B cell (primary cell): ENCODE measurements at regions not wholly inside any gene's neighbourhood (a gene's known extent, or its start where the extent isn't known, plus 50 kb on each side); places are given as distances from the start of the nearest gene placed in this dataset.
"Not testable (repeated sequence)": the region's sequence is repeated elsewhere in the genome, so short reads cannot be mapped to it uniquely, and the experiment has no call there.

Experiments
- ATAC-seq: fragments of 200-7000 bp; cut with Tn5 transposase; one replicate; pipeline ENCODE4 v1.10.0; 2021; ENCODE audit warnings: low read depth, mild to moderate bottlenecking, moderate number of reproducible peaks, moderate library complexity
- CTCF ChIA-PET: fragments of 350-600 bp; sonication (Branson Sonifier 250); formaldehyde crosslinking; loops from one replicate; lab custom pipeline; 2021; ENCODE audit warnings: antibody characterized with exemption, inconsistent platforms; lab: Charles Lee
- POLR2A ChIA-PET: fragments of 350-600 bp; sonication (Branson Sonifier 250); formaldehyde crosslinking; loops from one replicate; lab custom pipeline; 2021; ENCODE audit warnings: antibody characterized with exemption; lab: Charles Lee
- DNase-seq: peaks from one replicate; pipeline ENCODE4 v3.0.0; 2013
- H2AFZ ChIP-seq: 2 replicates; pipeline ENCODE4 v1.6.1; 2012; ENCODE audit warnings: mild to moderate bottlenecking, low read depth, low read length; ENCODE audit not compliant: insufficient read depth, poor library complexity, severe bottlenecking
- H3K27ac ChIP-seq, 2 donors: 1 replicate in 1 of 2; 2 replicates in 1 of 2; pipeline ENCODE4 v1.5.1; 2012 to 2013; ENCODE audit warnings: low read length in 2 of 2, mild to moderate bottlenecking in 2 of 2, moderate library complexity in 1 of 2
- H3K27me3 ChIP-seq, 4 experiments: fragments of 200-600 bp in 1 of 4; sonication (generic) in 1 of 4; replicated peaks in 1 of 4; 1 replicate in 2 of 4; 2 replicates in 2 of 4; pipeline versions ENCODE4 v1.6.1 to v1.7.0; 2013 to 2016; ENCODE audit warnings: low read length in 3 of 4, mild to moderate bottlenecking in 2 of 4, mixed read lengths in 1 of 4, moderate library complexity in 1 of 4; ENCODE audit not compliant: insufficient read depth in 4 of 4, control insufficient read depth in 3 of 4; ENCODE audit errors: control extremely low read depth in 1 of 4
- H3K36me3 ChIP-seq, 2 experiments: replicated peaks in 1 of 2; 1 replicate in 1 of 2; 2 replicates in 1 of 2; pipeline versions ENCODE4 v1.6.1 to v1.7.1; 2013; ENCODE audit warnings: low read length in 1 of 2; ENCODE audit not compliant: insufficient read depth in 2 of 2, control insufficient read depth in 1 of 2; ENCODE audit errors: control extremely low read depth in 1 of 2, extremely low read depth in 1 of 2
- H3K4me1 ChIP-seq, 2 donors: fragments of 200-600 bp in 1 of 2; sonication (generic) in 1 of 2; 1 replicate in 1 of 2; 2 replicates in 1 of 2; pipeline versions ENCODE4 v1.5.1 to v1.6.1; 2013 to 2017; ENCODE audit warnings: low read length in 2 of 2; ENCODE audit not compliant: control insufficient read depth in 2 of 2, insufficient read depth in 2 of 2
- H3K4me2 ChIP-seq: replicated peaks from 2 replicates; pipeline ENCODE3; 2012; ENCODE audit warnings: mild to moderate bottlenecking, low read depth, low read length; ENCODE audit not compliant: poor library complexity, severe bottlenecking
- H3K4me3 ChIP-seq, 5 experiments: fragments of 200-600 bp in 1 of 5; sonication (generic) in 1 of 5; 1 replicate in 3 of 5; 2 replicates in 2 of 5; pipeline versions ENCODE4 v1.5.1 to v1.7.0; 2011 to 2016; ENCODE audit warnings: low read length in 4 of 5, mild to moderate bottlenecking in 4 of 5, low read depth in 2 of 5, control low read depth in 1 of 5, moderate library complexity in 1 of 5; ENCODE audit not compliant: insufficient read depth in 1 of 5; ENCODE audit errors: control extremely low read depth in 1 of 5, extremely low read depth in 1 of 5
- H3K79me2 ChIP-seq: fragments of 200-600 bp; sonication (generic); one replicate; pipeline ENCODE4 v1.6.0; 2016; ENCODE audit warnings: low read length; ENCODE audit not compliant: control insufficient read depth, insufficient read depth
- H3K9ac ChIP-seq: fragments of 200-600 bp; sonication (generic); 2 replicates; pipeline ENCODE4 v1.6.1; 2017; ENCODE audit warnings: mild to moderate bottlenecking, low read length, moderate library complexity
- H3K9me3 ChIP-seq, 3 donors: one replicate each; pipeline versions ENCODE4 v1.6.1 to v1.7.1; 2013; ENCODE audit warnings: low read length in 2 of 3; ENCODE audit not compliant: control insufficient read depth in 2 of 3, insufficient read depth in 1 of 3; ENCODE audit errors: control extremely low read depth in 1 of 3
- H4K20me1 ChIP-seq: 2 replicates; pipeline ENCODE4 v1.6.0; 2012; ENCODE audit warnings: mild to moderate bottlenecking, low read length; ENCODE audit not compliant: insufficient read depth, control insufficient read depth, poor library complexity, severe bottlenecking
- H3K27ac Mint-ChIP-seq: one replicate; pipeline ENCODE4 v1.8.0; 2021; ENCODE audit warnings: mixed read lengths
- H3K27me3 Mint-ChIP-seq: one replicate; pipeline ENCODE4 v1.8.0; 2021; ENCODE audit warnings: mixed read lengths
- H3K4me1 Mint-ChIP-seq: one replicate; pipeline ENCODE4 v1.8.0; 2021; ENCODE audit warnings: mixed read lengths
- H3K4me3 Mint-ChIP-seq: one replicate; pipeline ENCODE4 v1.8.0; 2021; ENCODE audit warnings: mixed read lengths
- H3K9me3 Mint-ChIP-seq: one replicate; pipeline ENCODE4 v1.8.0; 2022; ENCODE audit warnings: mixed read lengths; ENCODE audit not compliant: insufficient read depth
- CTCF ChIP-seq: fragments of 200-600 bp; IDR thresholded peaks from one replicate; pipeline ENCODE4 v1.8.0; 2022; ENCODE audit warnings: antibody characterized with exemption, mild to moderate bottlenecking
- EZH2 ChIP-seq: IDR thresholded peaks from 2 replicates; pipeline ENCODE4 v1.6.1; 2012; ENCODE audit warnings: borderline replicate concordance, low read depth, mild to moderate bottlenecking, moderate library complexity, low read length; ENCODE audit not compliant: insufficient read depth, poor library complexity, severe bottlenecking
- WGBS: methylation state at CpG from one replicate; pipeline ENCODE4 v1.1.5; 2013; ENCODE audit warnings: missing lambda C conversion rate; ENCODE audit not compliant: insufficient coverage; 5-methylcytosine and 5-hydroxymethylcytosine counted together
- intact Hi-C: fragments of 100-400 bp; cut with micrococcal nuclease; formaldehyde crosslinking; loops from one replicate; pipeline ENCODE4 v1.10.0; 2022

GRCh38 chr13:109271061-109271460 lies 515.3 kb downstream of the IRS2 start:
- no peak overlapping the region for H3K4me3 ChIP-seq
- no peaks in the 10 kb centered on the region for H3K9me3 ChIP-seq
- no peaks in the 10 kb centered on the region for H3K27me3 Mint-ChIP-seq
- no peaks in the 10 kb centered on the region for H4K20me1 ChIP-seq
- CTCF ChIA-PET = no interaction called here
- no peaks in the 10 kb centered on the region for H3K4me1 ChIP-seq
- DNase-seq = no peak
- no peak for TF ChIP-seq CTCF
- no peak for TF ChIP-seq EZH2
- 53% methylated on average over 7 of the region's 9 CpGs for WGBS
- no peak overlapping the region for H3K27ac Mint-ChIP-seq
- H3K4me2 ChIP-seq = no peak overlapping the region
- H3K4me3 Mint-ChIP-seq = no peak overlapping the region
- H3K4me1 Mint-ChIP-seq = no peaks in the 10 kb centered on the region
- no peaks in the 10 kb centered on the region for H3K9me3 Mint-ChIP-seq
- intact Hi-C loops = no loop called here
- H3K36me3 ChIP-seq = no peaks in the 10 kb centered on the region
- H2AFZ ChIP-seq = no peak overlapping the region
- POLR2A ChIA-PET = no interaction called here
- H3K79me2 ChIP-seq = no peaks in the 10 kb centered on the region
- ATAC-seq = no peak
- H3K27ac ChIP-seq = no peak overlapping the region
- H3K27me3 ChIP-seq = no peaks in the 10 kb centered on the region
- H3K9ac ChIP-seq = no peak overlapping the region

- intact Hi-C loops, H3K27ac Mint-ChIP-seq, CTCF ChIA-PET, DNase-seq, H3K9me3 Mint-ChIP-seq, H3K27me3 ChIP-seq, H3K36me3 ChIP-seq, H3K9ac ChIP-seq, H3K9me3 ChIP-seq, H3K79me2 ChIP-seq, H3K4me3 Mint-ChIP-seq, POLR2A ChIA-PET, H3K27me3 Mint-ChIP-seq, H3K4me1 ChIP-seq, H3K4me2 ChIP-seq, ATAC-seq, H3K4me1 Mint-ChIP-seq, H2AFZ ChIP-seq, H3K4me3 ChIP-seq, H4K20me1 ChIP-seq, H3K27ac ChIP-seq: not testable (repeated sequence)
- 50% methylated on average over 1 of the region's 4 CpGs for WGBS
Observed at GRCh38 chr13:109269381-109269780, 517.0 kb downstream of the IRS2 start.

- POLR2A ChIA-PET, H3K79me2 ChIP-seq, H3K9me3 Mint-ChIP-seq: not testable (repeated sequence)
Observed at GRCh38 chr13:109268492-109268891, 517.9 kb downstream of the IRS2 start.

More at GRCh38 chr13:109268492-109268891, 517.9 kb downstream of the IRS2 start:
- H3K4me1 Mint-ChIP-seq, H3K4me3 ChIP-seq, H3K27me3 ChIP-seq, H3K27me3 Mint-ChIP-seq, ATAC-seq, H3K27ac Mint-ChIP-seq, H3K4me1 ChIP-seq, H3K9me3 ChIP-seq, H2AFZ ChIP-seq, intact Hi-C loops, H3K4me2 ChIP-seq, H3K27ac ChIP-seq, H3K36me3 ChIP-seq, H4K20me1 ChIP-seq, H3K4me3 Mint-ChIP-seq, CTCF ChIA-PET, H3K9ac ChIP-seq, DNase-seq: not testable (repeated sequence)
- 100% methylated on average over 2 of the region's 3 CpGs for WGBS
